Calu3 (cell line): ENCODE measurements at regions not wholly inside any gene's neighbourhood (a gene's known extent, or its start where the extent isn't known, plus 50 kb on each side); places are given as distances from the start of the nearest gene placed in this dataset.

ENCODE experiments used
- BruUV-seq: library from RNA; stranded (reverse); fragments of 400-500 nt; replicated peaks from 2 replicates; lab custom pipeline; 2021; lab: Mats Ljungman, UMichigan
- CTCF ChIA-PET: fragments of 300-600 bp; sonication (Branson Sonifier 250); formaldehyde crosslinking; loops from one replicate; lab custom pipeline; 2022; ENCODE audit warnings: antibody characterized with exemption; lab: Charles Lee
- DNase-seq: peaks from one replicate; pipeline ENCODE4 v3.0.0; 2022
- H3K27ac Mint-ChIP-seq: one replicate; pipeline ENCODE4 v1.8.0; 2022; ENCODE audit warnings: mixed read lengths; ENCODE audit not compliant: unreplicated experiment
- H3K27me3 Mint-ChIP-seq: one replicate; pipeline ENCODE4 v1.8.0; 2022; ENCODE audit warnings: mixed read lengths; ENCODE audit not compliant: unreplicated experiment
- H3K36me3 Mint-ChIP-seq: one replicate; pipeline ENCODE4 v1.8.0; 2022; ENCODE audit warnings: mild to moderate bottlenecking, moderate library complexity, mixed read lengths; ENCODE audit not compliant: insufficient read depth, unreplicated experiment
- H3K4me1 Mint-ChIP-seq: one replicate; pipeline ENCODE4 v1.8.0; 2022; ENCODE audit warnings: mild to moderate bottlenecking, low read depth, mixed read lengths; ENCODE audit not compliant: unreplicated experiment
- H3K4me3 Mint-ChIP-seq: one replicate; pipeline ENCODE4 v1.8.0; 2022; ENCODE audit warnings: mild to moderate bottlenecking, low read depth, moderate library complexity, mixed read lengths; ENCODE audit not compliant: unreplicated experiment
- H3K9me3 Mint-ChIP-seq: one replicate; pipeline ENCODE4 v1.8.0; 2022; ENCODE audit warnings: low read depth, mixed read lengths; ENCODE audit not compliant: unreplicated experiment
- intact Hi-C: fragments of 100-400 bp; cut with micrococcal nuclease; formaldehyde crosslinking; loops from one replicate; pipeline ENCODE4 v1.10.0; 2022; ENCODE audit not compliant: unreplicated experiment
- TF ChIP-seq, protein P1 (sequence below): fragments of 200-600 bp; IDR thresholded peaks from one replicate; pipeline ENCODE4 v1.8.0; 2022; ENCODE audit warnings: antibody characterized with exemption; ENCODE audit not compliant: unreplicated experiment

DNA sequence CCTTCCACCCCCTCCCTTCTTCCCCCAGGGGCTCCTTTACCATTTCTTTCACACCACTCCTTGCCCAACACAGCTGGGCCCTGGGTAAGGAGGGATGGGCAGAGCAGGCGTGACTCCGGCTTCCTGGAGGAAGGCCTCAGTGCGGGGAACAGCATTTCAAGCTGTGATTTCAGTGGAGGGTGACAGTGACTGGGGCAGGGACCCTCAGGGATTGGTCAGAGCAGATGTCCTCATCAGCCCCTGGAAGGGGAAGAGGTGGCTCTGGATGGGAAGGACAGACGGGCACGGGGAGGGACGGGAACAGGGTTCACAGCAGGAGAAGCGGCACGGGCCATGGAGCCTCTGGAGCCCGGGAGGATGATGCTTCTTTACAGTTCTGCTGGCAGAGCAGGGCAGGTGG is 130.8 kb upstream of the TWIST2 start:
- Mint-ChIP-seq H3K4me1 (no peaks in the 10 kb centered on the region), H3K27ac (no peak overlapping the region), H3K27me3 (peaks cover 15% of the 10 kb centered on the region), H3K4me3 (no peak overlapping the region), H3K36me3 (no peaks in the 10 kb centered on the region), H3K9me3 (no peaks in the 10 kb centered on the region)
- BruUV-seq, result no TSS peak
- intact Hi-C loops, result no loop called here
- CTCF ChIA-PET, result no interaction called here
- no peak for DNase-seq
- TF ChIP-seq, protein P1, sequence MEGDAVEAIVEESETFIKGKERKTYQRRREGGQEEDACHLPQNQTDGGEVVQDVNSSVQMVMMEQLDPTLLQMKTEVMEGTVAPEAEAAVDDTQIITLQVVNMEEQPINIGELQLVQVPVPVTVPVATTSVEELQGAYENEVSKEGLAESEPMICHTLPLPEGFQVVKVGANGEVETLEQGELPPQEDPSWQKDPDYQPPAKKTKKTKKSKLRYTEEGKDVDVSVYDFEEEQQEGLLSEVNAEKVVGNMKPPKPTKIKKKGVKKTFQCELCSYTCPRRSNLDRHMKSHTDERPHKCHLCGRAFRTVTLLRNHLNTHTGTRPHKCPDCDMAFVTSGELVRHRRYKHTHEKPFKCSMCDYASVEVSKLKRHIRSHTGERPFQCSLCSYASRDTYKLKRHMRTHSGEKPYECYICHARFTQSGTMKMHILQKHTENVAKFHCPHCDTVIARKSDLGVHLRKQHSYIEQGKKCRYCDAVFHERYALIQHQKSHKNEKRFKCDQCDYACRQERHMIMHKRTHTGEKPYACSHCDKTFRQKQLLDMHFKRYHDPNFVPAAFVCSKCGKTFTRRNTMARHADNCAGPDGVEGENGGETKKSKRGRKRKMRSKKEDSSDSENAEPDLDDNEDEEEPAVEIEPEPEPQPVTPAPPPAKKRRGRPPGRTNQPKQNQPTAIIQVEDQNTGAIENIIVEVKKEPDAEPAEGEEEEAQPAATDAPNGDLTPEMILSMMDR, result no peak

DNA sequence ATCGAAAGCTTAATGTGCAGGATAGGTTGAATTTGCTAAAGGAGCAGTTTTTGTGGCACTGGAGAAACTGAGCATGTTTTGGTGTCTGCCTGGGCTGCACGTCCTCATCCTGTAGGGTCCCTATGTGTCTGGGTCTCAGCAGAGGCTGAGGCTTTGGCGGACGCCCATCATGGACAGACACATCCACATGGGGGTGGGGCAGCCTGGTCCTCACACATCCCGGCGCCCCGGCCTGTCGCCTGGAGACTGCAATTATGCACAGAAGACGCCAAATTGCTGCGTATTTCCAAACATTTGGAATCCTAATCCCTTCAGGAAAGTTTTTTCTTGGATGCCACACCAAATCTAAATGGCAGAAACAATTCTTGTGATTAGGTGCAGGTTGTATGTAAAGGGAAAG is 128.2 kb upstream of the TWIST2 start:
- no peaks in the 10 kb centered on the region for H3K9me3 Mint-ChIP-seq

GRCh38 chr2:238720232-238720672 is 127.6 kb upstream of the TWIST2 start:
- DNase-seq, result peak; percentile 77
- Mint-ChIP-seq H3K36me3 (no peaks in the 10 kb centered on the region), H3K27ac (no peak overlapping the region), H3K4me3 (no peak overlapping the region), H3K9me3 (no peaks in the 10 kb centered on the region), H3K27me3 (peaks cover 32% of the 10 kb centered on the region), H3K4me1 (no peaks in the 10 kb centered on the region)
- intact Hi-C loops, result loop anchor here (2.0 kb wide), 1 partner anchor 251 kb away; no protein-coding TSS in a partner anchor
- TF ChIP-seq, protein P1, result peak; percentile 81
- CTCF ChIA-PET, result no interaction called here
- BruUV-seq, result no TSS peak

More for the DNA sequence above, 128.2 kb upstream of the TWIST2 start:
- no TSS peak for BruUV-seq
- Mint-ChIP-seq H3K36me3 (no peaks in the 10 kb centered on the region), H3K4me1 (no peaks in the 10 kb centered on the region), H3K4me3 (no peak overlapping the region), H3K27me3 (peaks cover 26% of the 10 kb centered on the region), H3K27ac (no peak overlapping the region)
- TF ChIP-seq, protein P1, result no peak
- CTCF ChIA-PET, result no interaction called here
- intact Hi-C loops, result loop anchor here (2.0 kb wide), 1 partner anchor 251 kb away; no protein-coding TSS in a partner anchor
- DNase-seq, result no peak

DNA sequence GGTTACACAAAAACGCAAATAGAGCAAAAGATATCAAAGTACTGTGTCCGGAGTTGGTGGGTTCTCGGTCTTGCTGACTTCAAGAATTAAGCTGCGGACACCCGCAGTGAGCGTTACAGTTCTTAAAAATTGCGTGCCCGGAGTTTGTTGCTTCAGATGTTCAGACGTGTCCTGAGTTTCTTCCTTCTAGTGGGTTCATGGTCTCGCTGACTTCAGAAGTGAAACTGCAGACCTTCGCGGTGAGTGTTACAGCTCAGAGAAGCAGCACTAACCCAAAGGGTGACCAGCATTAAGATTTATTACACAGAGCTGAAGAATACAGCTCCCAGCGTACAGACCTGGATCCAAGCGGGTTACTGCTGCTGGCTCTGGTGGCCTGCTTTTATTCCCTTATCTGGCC is 125.7 kb upstream of the TWIST2 start:
- peaks cover 36% of the 10 kb centered on the region for H3K27me3 Mint-ChIP-seq
- intact Hi-C loops, result no loop called here
- no TSS peak for BruUV-seq
- no peak for DNase-seq
- CTCF ChIA-PET, result interaction anchor here (1.3 kb wide), 1 partner anchor 14 kb away, joined by 3 read pairs; no protein-coding TSS in a partner anchor
- TF ChIP-seq, protein P1, result no peak
- H3K4me1 Mint-ChIP-seq, result no peaks in the 10 kb centered on the region
- H3K36me3 Mint-ChIP-seq, result no peaks in the 10 kb centered on the region
- no peak overlapping the region for H3K4me3 Mint-ChIP-seq
- H3K27ac Mint-ChIP-seq, result no peak overlapping the region
- no peaks in the 10 kb centered on the region for H3K9me3 Mint-ChIP-seq
